ENCODE measurements at regions not wholly inside any gene's neighbourhood (a gene's known extent, or its start where the extent isn't known, plus 50 kb on each side); places are given as distances from the start of the nearest gene placed in this dataset.

- TF ChIP-seq CTCF (IDR thresholded peaks at IDR 0.05; ENCODE audit: insufficient read depth, low read length) (no peak), POLR2AphosphoS5 (IDR thresholded peaks at IDR 0.05; ENCODE audit: low read depth) (no peak), REST (IDR thresholded peaks at IDR 0.05; ENCODE audit: insufficient replicate concordance, low read depth) (no peak), SPI1 (IDR thresholded peaks at IDR 0.05; ENCODE audit: borderline replicate concordance, low read depth) (no peak), GABPA (IDR thresholded peaks at IDR 0.05; ENCODE audit: low read depth) (no peak)
- Histone ChIP-seq H3K4me3 (replicated peaks; ENCODE audit: insufficient read depth, low read length) (no peak overlapping the region), H3K27ac (replicated peaks) (no peak overlapping the region), H3K27me3 (ENCODE audit: insufficient read depth, poor library complexity, severe bottlenecking) (no peaks in the 10 kb centered on the region)
- no peak for DNase-seq (ENCODE audit: low read depth in 1 of 2, low spot score in 1 of 2)
Measured at GRCh38 chr3:35523074-35523473, 116.3 kb upstream of the ARPP21 start.

GRCh38 chr3:35523838-35524237, 115.5 kb upstream of the ARPP21 start:
- no peak for DNase-seq (ENCODE audit: low read depth in 1 of 2, low spot score in 1 of 2)
- Histone ChIP-seq H3K27ac (replicated peaks) (no peak overlapping the region), H3K27me3 (ENCODE audit: insufficient read depth, poor library complexity, severe bottlenecking) (no peaks in the 10 kb centered on the region), H3K4me3 (replicated peaks; ENCODE audit: insufficient read depth, low read length) (no peak overlapping the region)
- TF ChIP-seq SPI1 (IDR thresholded peaks at IDR 0.05; ENCODE audit: borderline replicate concordance, low read depth) (no peak), REST (IDR thresholded peaks at IDR 0.05; ENCODE audit: insufficient replicate concordance, low read depth) (no peak), POLR2AphosphoS5 (IDR thresholded peaks at IDR 0.05; ENCODE audit: low read depth) (no peak), GABPA (IDR thresholded peaks at IDR 0.05; ENCODE audit: low read depth) (no peak), CTCF (IDR thresholded peaks at IDR 0.05; ENCODE audit: insufficient read depth, low read length) (no peak)

- no peak for DNase-seq (ENCODE audit: low read depth in 1 of 2, low spot score in 1 of 2)
- Histone ChIP-seq H3K27ac (replicated peaks) (no peak overlapping the region), H3K27me3 (ENCODE audit: insufficient read depth, poor library complexity, severe bottlenecking) (no peaks in the 10 kb centered on the region), H3K4me3 (replicated peaks; ENCODE audit: insufficient read depth, low read length) (no peak overlapping the region)
- TF ChIP-seq CTCF (IDR thresholded peaks at IDR 0.05; ENCODE audit: insufficient read depth, low read length) (no peak), POLR2AphosphoS5 (IDR thresholded peaks at IDR 0.05; ENCODE audit: low read depth) (no peak), REST (IDR thresholded peaks at IDR 0.05; ENCODE audit: insufficient replicate concordance, low read depth) (no peak), SPI1 (IDR thresholded peaks at IDR 0.05; ENCODE audit: borderline replicate concordance, low read depth) (no peak), GABPA (IDR thresholded peaks at IDR 0.05; ENCODE audit: low read depth) (no peak)
Measured at GRCh38 chr3:35524856-35525255, 114.5 kb upstream of the ARPP21 start.

Measured in HL-60 (cell line).